ENCODE measurements at regions not wholly inside any gene's neighbourhood (a gene's known extent, or its start where the extent isn't known, plus 50 kb on each side); places are given as distances from the start of the nearest gene placed in this dataset.

GRCh38 chr5:52725065-52725746 is 62.5 kb upstream of the ITGA1 start:
- TF ChIP-seq CTCF (IDR thresholded peaks at IDR 0.05; ENCODE audit: insufficient read depth, low read depth, low read length) = no peak
- TF ChIP-seq EZH2 (IDR thresholded peaks at IDR 0.05; ENCODE audit: insufficient read depth, low read length) = no peak
